Breast epithelium (tissue), 4 donors: ENCODE measurements at regions not wholly inside any gene's neighbourhood (a gene's known extent, or its start where the extent isn't known, plus 50 kb on each side); places are given as distances from the start of the nearest gene placed in this dataset.

Source experiments
- DNase-seq, 2 donors: peaks; one replicate each; pipeline ENCODE4 v3.0.0-alpha.2; 2019; ENCODE audit warnings: low spot score in 2 of 2
- H3K27ac ChIP-seq, 2 donors: fragments of 200-600 bp; sonication (generic) in 1 of 2; one replicate each; pipeline ENCODE4 v1.5.1; 2016 to 2019; ENCODE audit warnings: mild to moderate bottlenecking in 1 of 2
- H3K27me3 ChIP-seq, 2 donors: fragments of 200-600 bp; sonication (generic) in 1 of 2; one replicate each; pipeline versions ENCODE4 v1.5.1 to v1.6.0; 2017 to 2019; ENCODE audit warnings: control low read depth in 1 of 2, mild to moderate bottlenecking in 1 of 2
- H3K36me3 ChIP-seq: fragments of 200-600 bp; one replicate; pipeline ENCODE4 v1.5.1; 2019
- H3K4me1 ChIP-seq, 2 donors: fragments of 200-600 bp; sonication (generic); one replicate each; pipeline ENCODE4 v1.5.1; 2016 to 2019; ENCODE audit warnings: control low read depth in 1 of 2
- H3K4me3 ChIP-seq, 3 donors: fragments of 200-600 bp; sonication (generic); 1 replicate in 2 of 3; 2 replicates in 1 of 3; pipeline ENCODE4 v1.5.1; 2016 to 2019; ENCODE audit warnings: mild to moderate bottlenecking in 3 of 3, moderate library complexity in 2 of 3
- H3K9me3 ChIP-seq, 2 donors: fragments of 200-600 bp; sonication (generic) in 1 of 2; one replicate each; pipeline ENCODE4 v1.5.1; 2016 to 2019; ENCODE audit warnings: control low read depth in 1 of 2
- CTCF ChIP-seq, 3 donors: fragments of 450-650 bp; IDR thresholded peaks; one replicate each; pipeline ENCODE4 v1.5.1; 2016 to 2017; ENCODE audit warnings: antibody characterized with exemption in 3 of 3, mild to moderate bottlenecking in 3 of 3, moderate library complexity in 3 of 3
- POLR2A ChIP-seq: fragments of 450-650 bp; IDR thresholded peaks from one replicate; pipeline ENCODE4 v1.6.1; 2016; ENCODE audit warnings: antibody characterized with exemption, mild to moderate bottlenecking, moderate library complexity
- POLR2AphosphoS5 ChIP-seq, 3 donors: sonication (generic); formaldehyde crosslinking; IDR thresholded peaks; one replicate each; pipeline ENCODE4 v1.6.1; 2017; ENCODE audit warnings: antibody characterized with exemption in 3 of 3
- intact Hi-C: fragments of 100-400 bp; cut with DNase I; formaldehyde crosslinking; loops from one replicate; pipeline ENCODE4 v1.15.1; 2023; ENCODE audit warnings: low total_unique reads

DNA sequence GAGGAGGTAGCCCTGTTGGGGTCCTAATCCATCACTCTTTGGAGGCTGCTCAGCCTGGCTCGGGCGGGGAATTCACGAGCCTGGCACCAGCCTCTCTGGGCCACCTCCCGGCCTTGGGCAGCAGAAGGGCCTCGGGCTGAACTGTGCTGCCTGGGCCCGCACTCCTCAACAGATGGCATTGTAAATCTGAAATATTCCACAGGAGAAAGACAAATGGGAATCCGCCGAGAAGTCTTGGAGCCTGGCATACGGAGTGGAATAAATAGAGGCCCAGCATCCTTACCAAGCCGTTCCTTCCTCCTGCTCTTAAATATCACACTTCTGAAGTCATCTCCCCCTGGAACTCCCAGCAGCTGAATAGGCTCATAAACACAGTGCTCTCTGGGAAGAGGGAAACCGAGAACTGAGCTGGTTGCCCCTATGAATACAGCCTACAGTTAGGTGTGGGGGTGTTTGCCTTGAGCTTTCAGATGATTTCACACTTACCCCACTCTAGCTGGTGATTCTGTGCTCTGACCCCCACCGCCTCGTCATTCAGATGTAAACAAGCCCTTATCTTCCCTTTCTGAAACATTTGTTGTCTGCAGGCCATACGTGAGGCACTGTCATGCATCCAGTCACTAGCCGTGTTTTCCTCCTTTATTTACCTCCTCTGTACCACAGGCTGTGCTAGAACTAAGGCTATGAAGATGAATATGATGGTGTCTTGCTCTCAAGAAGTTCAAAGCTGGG, 455.0 kb upstream of the CLINT1 start:
- Histone ChIP-seq H3K27me3 (no peaks in the 10 kb centered on the region), H3K9me3 (no peaks in the 10 kb centered on the region), H3K4me3 (no peak overlapping the region), H3K36me3 (no peaks in the 10 kb centered on the region), H3K4me1 (no peaks in the 10 kb centered on the region), H3K27ac (no peak overlapping the region)
- DNase-seq, result no peak
- TF ChIP-seq CTCF (IDR thresholded peaks at IDR 0.05) (no peak), POLR2A (no peak), POLR2AphosphoS5 (IDR thresholded peaks at IDR 0.05) (no peak)
- intact Hi-C loops, result no loop called here

GRCh38 chr5:158313027-158313732, 454.2 kb upstream of the CLINT1 start:
- no peaks in the 10 kb centered on the region for H3K27me3 ChIP-seq
- DNase-seq, result no peak
- H3K4me1 ChIP-seq, result no peaks in the 10 kb centered on the region
- no peak overlapping the region for H3K4me3 ChIP-seq
- intact Hi-C loops, result no loop called here
- H3K27ac ChIP-seq, result no peak overlapping the region
- H3K36me3 ChIP-seq, result no peaks in the 10 kb centered on the region
- no peaks in the 10 kb centered on the region for H3K9me3 ChIP-seq
- TF ChIP-seq POLR2A, result no peak
- no peak for TF ChIP-seq POLR2AphosphoS5 (IDR thresholded peaks at IDR 0.05)
- no peak for TF ChIP-seq CTCF (IDR thresholded peaks at IDR 0.05)

GRCh38 chr5:158309088-158309807, 450.3 kb upstream of the CLINT1 start:
- Histone ChIP-seq H3K4me1 (no peaks in the 10 kb centered on the region), H3K4me3 (no peak overlapping the region), H3K36me3 (no peaks in the 10 kb centered on the region), H3K27me3 (no peaks in the 10 kb centered on the region), H3K9me3 (no peaks in the 10 kb centered on the region), H3K27ac (no peak overlapping the region)
- TF ChIP-seq CTCF (IDR thresholded peaks at IDR 0.05) (no peak), POLR2A (no peak), POLR2AphosphoS5 (IDR thresholded peaks at IDR 0.05) (no peak)
- intact Hi-C loops, result no loop called here
- DNase-seq, result no peak

GRCh38 chr5:158308429-158309025, 449.6 kb upstream of the CLINT1 start:
- H3K4me3 ChIP-seq, result no peak overlapping the region
- H3K9me3 ChIP-seq, result no peaks in the 10 kb centered on the region
- H3K27ac ChIP-seq, result no peak overlapping the region
- no peak for DNase-seq
- no peaks in the 10 kb centered on the region for H3K4me1 ChIP-seq
- no peaks in the 10 kb centered on the region for H3K27me3 ChIP-seq
- H3K36me3 ChIP-seq, result no peaks in the 10 kb centered on the region
- TF ChIP-seq CTCF (IDR thresholded peaks at IDR 0.05), result no peak
- no peak for TF ChIP-seq POLR2AphosphoS5 (IDR thresholded peaks at IDR 0.05)
- TF ChIP-seq POLR2A, result no peak
- intact Hi-C loops, result no loop called here
